ENCODE measurements at regions not wholly inside any gene's neighbourhood (a gene's known extent, or its start where the extent isn't known, plus 50 kb on each side); places are given as distances from the start of the nearest gene placed in this dataset.

DNA sequence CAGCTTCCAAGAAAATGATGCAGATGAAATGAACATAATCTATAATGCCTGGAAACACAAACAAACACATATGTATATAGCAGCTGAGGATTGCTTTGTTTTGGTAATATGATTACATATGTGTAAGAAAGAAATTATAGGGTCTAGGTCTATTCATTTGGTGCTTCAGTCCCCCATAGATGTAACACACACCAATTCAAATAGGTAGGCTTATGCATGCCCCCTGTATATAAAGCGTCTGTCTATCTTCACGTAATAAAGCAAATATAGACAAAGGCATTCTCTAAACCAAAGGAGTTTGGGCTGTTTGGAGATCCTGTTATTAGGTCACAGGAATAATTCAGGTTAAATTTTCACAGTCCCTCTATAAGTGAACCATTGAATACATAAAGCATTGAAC lies 270.4 kb upstream of the SGK1 start:
- DNase-seq (ENCODE audit: low read depth in 1 of 2, low spot score in 1 of 2): no peak
- TF ChIP-seq, protein P1, sequence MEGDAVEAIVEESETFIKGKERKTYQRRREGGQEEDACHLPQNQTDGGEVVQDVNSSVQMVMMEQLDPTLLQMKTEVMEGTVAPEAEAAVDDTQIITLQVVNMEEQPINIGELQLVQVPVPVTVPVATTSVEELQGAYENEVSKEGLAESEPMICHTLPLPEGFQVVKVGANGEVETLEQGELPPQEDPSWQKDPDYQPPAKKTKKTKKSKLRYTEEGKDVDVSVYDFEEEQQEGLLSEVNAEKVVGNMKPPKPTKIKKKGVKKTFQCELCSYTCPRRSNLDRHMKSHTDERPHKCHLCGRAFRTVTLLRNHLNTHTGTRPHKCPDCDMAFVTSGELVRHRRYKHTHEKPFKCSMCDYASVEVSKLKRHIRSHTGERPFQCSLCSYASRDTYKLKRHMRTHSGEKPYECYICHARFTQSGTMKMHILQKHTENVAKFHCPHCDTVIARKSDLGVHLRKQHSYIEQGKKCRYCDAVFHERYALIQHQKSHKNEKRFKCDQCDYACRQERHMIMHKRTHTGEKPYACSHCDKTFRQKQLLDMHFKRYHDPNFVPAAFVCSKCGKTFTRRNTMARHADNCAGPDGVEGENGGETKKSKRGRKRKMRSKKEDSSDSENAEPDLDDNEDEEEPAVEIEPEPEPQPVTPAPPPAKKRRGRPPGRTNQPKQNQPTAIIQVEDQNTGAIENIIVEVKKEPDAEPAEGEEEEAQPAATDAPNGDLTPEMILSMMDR (IDR thresholded peaks at IDR 0.05; ENCODE audit: insufficient read depth, low read length): no peak
- TF ChIP-seq, protein P2, sequence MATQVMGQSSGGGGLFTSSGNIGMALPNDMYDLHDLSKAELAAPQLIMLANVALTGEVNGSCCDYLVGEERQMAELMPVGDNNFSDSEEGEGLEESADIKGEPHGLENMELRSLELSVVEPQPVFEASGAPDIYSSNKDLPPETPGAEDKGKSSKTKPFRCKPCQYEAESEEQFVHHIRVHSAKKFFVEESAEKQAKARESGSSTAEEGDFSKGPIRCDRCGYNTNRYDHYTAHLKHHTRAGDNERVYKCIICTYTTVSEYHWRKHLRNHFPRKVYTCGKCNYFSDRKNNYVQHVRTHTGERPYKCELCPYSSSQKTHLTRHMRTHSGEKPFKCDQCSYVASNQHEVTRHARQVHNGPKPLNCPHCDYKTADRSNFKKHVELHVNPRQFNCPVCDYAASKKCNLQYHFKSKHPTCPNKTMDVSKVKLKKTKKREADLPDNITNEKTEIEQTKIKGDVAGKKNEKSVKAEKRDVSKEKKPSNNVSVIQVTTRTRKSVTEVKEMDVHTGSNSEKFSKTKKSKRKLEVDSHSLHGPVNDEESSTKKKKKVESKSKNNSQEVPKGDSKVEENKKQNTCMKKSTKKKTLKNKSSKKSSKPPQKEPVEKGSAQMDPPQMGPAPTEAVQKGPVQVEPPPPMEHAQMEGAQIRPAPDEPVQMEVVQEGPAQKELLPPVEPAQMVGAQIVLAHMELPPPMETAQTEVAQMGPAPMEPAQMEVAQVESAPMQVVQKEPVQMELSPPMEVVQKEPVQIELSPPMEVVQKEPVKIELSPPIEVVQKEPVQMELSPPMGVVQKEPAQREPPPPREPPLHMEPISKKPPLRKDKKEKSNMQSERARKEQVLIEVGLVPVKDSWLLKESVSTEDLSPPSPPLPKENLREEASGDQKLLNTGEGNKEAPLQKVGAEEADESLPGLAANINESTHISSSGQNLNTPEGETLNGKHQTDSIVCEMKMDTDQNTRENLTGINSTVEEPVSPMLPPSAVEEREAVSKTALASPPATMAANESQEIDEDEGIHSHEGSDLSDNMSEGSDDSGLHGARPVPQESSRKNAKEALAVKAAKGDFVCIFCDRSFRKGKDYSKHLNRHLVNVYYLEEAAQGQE (IDR thresholded peaks at IDR 0.05; ENCODE audit: insufficient replicate concordance, low read depth): no peak
- TF ChIP-seq POLR2AphosphoS5 (IDR thresholded peaks at IDR 0.05; ENCODE audit: low read depth) (no peak), SPI1 (IDR thresholded peaks at IDR 0.05; ENCODE audit: borderline replicate concordance, low read depth) (no peak)
- Histone ChIP-seq H3K27me3 (ENCODE audit: insufficient read depth, poor library complexity, severe bottlenecking) (no peaks in the 10 kb centered on the region), H3K4me3 (replicated peaks; ENCODE audit: insufficient read depth, low read length) (no peak overlapping the region), H3K27ac (replicated peaks) (no peak overlapping the region)

DNA sequence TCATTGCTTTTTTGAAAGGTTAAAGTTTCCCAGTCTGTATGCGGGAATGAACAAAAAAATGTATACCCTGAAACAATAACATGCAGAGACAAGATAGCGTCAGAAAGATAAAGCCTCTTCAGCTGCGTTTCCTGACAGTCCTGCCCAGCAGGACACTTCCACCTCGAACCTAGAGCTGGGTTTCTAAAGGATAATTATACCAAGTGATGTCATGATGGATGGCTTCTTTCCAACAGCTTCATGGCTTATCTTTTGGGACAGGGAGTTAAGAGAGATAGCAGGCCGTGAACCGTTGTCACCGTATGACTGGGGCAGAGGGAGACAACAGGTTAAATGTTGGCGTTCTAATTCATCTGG lies 267.6 kb upstream of the SGK1 start:
- no peak overlapping the region for H3K4me3 ChIP-seq (replicated peaks; ENCODE audit: insufficient read depth, low read length)
- TF ChIP-seq GABPA (IDR thresholded peaks at IDR 0.05; ENCODE audit: low read depth): no peak
- TF ChIP-seq, protein P1 (IDR thresholded peaks at IDR 0.05; ENCODE audit: insufficient read depth, low read length): no peak
- TF ChIP-seq SPI1 (IDR thresholded peaks at IDR 0.05; ENCODE audit: borderline replicate concordance, low read depth): no peak
- TF ChIP-seq, protein P2 (IDR thresholded peaks at IDR 0.05; ENCODE audit: insufficient replicate concordance, low read depth): no peak
- TF ChIP-seq POLR2AphosphoS5 (IDR thresholded peaks at IDR 0.05; ENCODE audit: low read depth): no peak
- H3K27me3 ChIP-seq (ENCODE audit: insufficient read depth, poor library complexity, severe bottlenecking): no peaks in the 10 kb centered on the region
- no peak for DNase-seq (ENCODE audit: low read depth in 1 of 2, low spot score in 1 of 2)
- no peak overlapping the region for H3K27ac ChIP-seq (replicated peaks)

DNA sequence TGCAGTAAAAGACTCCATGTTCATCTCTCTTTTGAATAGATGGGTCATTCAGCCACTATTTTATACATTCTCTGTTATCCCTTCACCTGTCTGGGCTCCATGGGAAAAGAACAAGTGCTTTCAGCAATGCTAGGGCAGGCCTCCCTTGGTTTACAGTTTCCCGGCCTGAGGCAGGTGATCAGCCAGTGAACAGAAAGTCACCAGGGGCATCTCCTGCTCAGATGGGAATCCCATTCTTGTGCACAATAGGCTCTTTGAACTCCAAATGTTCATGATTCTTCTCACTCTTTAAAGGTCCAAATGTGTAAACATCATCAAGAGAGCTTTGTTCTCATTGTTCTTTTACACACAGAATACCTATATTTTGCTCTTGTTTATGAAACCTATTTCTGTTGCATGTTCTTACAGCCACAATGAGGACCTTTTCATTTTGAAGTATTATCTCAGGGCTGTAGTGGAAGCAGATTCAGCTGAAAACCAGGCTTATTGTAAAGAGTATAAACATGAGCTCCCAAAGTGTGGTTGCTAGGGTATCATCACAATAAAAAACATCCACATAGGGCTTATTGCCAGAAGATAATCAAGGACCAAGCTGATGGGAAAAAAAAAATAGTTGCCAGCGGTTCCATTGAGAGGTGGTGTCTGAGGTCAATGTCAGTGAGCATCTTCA lies 267.1 kb upstream of the SGK1 start:
- no peak for DNase-seq (ENCODE audit: low read depth in 1 of 2, low spot score in 1 of 2)

More for the DNA sequence above, 267.1 kb upstream of the SGK1 start:
- no peak overlapping the region for H3K27ac ChIP-seq (replicated peaks)
- TF ChIP-seq, protein P1 (IDR thresholded peaks at IDR 0.05; ENCODE audit: insufficient read depth, low read length): no peak
- H3K4me3 ChIP-seq (replicated peaks; ENCODE audit: insufficient read depth, low read length): no peak overlapping the region
- no peaks in the 10 kb centered on the region for H3K27me3 ChIP-seq (ENCODE audit: insufficient read depth, poor library complexity, severe bottlenecking)

Measured in HL-60 (cell line).